ENCODE measurements at regions not wholly inside any gene's neighbourhood (a gene's known extent, or its start where the extent isn't known, plus 50 kb on each side); places are given as distances from the start of the nearest gene placed in this dataset.

DNA sequence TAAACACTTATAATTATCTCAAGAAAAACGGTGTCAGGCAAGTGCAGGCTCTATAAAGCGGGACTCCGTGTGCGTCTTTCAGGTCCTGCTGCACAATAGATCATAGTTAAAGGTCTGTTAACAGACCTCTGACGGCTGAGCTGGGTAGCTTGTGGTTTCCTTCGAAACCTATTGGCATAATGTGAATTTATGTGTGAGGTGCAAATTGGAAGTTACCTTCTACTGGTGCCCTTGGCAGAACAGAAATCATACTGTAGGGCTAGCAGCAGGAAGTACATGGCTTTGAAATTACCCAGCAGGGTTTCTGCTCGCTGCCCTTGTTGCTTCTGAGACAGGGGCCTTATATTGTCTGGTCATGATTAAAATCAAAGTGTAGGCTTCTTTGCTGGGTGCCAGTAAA lies 216.4 kb upstream of the HAND2 start (continued):
- TF ChIP-seq POU5F1 (IDR thresholded peaks at IDR 0.05; ENCODE audit: low read depth, low read length) (no peak), RFX5 (IDR thresholded peaks at IDR 0.05; ENCODE audit: borderline replicate concordance, low read depth, low read length) (no peak), BACH1 (IDR thresholded peaks at IDR 0.05; ENCODE audit: low read length) (no peak)
- TF ChIP-seq, protein P1, sequence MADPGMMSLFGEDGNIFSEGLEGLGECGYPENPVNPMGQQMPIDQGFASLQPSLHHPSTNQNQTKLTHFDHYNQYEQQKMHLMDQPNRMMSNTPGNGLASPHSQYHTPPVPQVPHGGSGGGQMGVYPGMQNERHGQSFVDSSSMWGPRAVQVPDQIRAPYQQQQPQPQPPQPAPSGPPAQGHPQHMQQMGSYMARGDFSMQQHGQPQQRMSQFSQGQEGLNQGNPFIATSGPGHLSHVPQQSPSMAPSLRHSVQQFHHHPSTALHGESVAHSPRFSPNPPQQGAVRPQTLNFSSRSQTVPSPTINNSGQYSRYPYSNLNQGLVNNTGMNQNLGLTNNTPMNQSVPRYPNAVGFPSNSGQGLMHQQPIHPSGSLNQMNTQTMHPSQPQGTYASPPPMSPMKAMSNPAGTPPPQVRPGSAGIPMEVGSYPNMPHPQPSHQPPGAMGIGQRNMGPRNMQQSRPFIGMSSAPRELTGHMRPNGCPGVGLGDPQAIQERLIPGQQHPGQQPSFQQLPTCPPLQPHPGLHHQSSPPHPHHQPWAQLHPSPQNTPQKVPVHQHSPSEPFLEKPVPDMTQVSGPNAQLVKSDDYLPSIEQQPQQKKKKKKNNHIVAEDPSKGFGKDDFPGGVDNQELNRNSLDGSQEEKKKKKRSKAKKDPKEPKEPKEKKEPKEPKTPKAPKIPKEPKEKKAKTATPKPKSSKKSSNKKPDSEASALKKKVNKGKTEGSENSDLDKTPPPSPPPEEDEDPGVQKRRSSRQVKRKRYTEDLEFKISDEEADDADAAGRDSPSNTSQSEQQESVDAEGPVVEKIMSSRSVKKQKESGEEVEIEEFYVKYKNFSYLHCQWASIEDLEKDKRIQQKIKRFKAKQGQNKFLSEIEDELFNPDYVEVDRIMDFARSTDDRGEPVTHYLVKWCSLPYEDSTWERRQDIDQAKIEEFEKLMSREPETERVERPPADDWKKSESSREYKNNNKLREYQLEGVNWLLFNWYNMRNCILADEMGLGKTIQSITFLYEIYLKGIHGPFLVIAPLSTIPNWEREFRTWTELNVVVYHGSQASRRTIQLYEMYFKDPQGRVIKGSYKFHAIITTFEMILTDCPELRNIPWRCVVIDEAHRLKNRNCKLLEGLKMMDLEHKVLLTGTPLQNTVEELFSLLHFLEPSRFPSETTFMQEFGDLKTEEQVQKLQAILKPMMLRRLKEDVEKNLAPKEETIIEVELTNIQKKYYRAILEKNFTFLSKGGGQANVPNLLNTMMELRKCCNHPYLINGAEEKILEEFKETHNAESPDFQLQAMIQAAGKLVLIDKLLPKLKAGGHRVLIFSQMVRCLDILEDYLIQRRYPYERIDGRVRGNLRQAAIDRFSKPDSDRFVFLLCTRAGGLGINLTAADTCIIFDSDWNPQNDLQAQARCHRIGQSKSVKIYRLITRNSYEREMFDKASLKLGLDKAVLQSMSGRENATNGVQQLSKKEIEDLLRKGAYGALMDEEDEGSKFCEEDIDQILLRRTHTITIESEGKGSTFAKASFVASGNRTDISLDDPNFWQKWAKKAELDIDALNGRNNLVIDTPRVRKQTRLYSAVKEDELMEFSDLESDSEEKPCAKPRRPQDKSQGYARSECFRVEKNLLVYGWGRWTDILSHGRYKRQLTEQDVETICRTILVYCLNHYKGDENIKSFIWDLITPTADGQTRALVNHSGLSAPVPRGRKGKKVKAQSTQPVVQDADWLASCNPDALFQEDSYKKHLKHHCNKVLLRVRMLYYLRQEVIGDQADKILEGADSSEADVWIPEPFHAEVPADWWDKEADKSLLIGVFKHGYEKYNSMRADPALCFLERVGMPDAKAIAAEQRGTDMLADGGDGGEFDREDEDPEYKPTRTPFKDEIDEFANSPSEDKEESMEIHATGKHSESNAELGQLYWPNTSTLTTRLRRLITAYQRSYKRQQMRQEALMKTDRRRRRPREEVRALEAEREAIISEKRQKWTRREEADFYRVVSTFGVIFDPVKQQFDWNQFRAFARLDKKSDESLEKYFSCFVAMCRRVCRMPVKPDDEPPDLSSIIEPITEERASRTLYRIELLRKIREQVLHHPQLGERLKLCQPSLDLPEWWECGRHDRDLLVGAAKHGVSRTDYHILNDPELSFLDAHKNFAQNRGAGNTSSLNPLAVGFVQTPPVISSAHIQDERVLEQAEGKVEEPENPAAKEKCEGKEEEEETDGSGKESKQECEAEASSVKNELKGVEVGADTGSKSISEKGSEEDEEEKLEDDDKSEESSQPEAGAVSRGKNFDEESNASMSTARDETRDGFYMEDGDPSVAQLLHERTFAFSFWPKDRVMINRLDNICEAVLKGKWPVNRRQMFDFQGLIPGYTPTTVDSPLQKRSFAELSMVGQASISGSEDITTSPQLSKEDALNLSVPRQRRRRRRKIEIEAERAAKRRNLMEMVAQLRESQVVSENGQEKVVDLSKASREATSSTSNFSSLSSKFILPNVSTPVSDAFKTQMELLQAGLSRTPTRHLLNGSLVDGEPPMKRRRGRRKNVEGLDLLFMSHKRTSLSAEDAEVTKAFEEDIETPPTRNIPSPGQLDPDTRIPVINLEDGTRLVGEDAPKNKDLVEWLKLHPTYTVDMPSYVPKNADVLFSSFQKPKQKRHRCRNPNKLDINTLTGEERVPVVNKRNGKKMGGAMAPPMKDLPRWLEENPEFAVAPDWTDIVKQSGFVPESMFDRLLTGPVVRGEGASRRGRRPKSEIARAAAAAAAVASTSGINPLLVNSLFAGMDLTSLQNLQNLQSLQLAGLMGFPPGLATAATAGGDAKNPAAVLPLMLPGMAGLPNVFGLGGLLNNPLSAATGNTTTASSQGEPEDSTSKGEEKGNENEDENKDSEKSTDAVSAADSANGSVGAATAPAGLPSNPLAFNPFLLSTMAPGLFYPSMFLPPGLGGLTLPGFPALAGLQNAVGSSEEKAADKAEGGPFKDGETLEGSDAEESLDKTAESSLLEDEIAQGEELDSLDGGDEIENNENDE (IDR thresholded peaks at IDR 0.05; ENCODE audit: insufficient replicate concordance, low read length), result no peak
